ENCODE measurements at regions not wholly inside any gene's neighbourhood (a gene's known extent, or its start where the extent isn't known, plus 50 kb on each side); places are given as distances from the start of the nearest gene placed in this dataset.

DNA sequence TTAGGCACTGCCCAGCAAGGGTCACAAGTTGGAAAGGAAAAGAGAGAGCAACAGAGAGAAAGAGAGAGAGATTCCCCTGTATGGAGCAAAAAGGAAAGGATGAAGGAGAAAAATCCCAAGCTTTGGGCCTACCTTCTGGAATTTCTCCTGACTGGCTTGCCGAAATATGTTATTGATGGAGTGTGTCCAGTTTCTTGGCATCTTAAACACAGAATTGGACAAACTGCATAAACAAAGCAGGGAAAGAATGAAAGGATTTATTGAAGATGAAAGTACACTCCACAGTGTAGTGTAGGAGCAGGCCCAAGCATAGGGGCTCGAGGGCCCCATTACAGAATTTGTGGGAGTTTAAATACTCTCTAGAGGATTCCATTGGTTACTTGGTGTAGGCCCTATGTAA is 627.8 kb upstream of the CNTNAP2 start:
- TF ChIP-seq CTCF (IDR thresholded peaks at IDR 0.05) (no peak), POLR2A (IDR thresholded peaks at IDR 0.05) (no peak)

Data from right lobe of liver (tissue), 4 donors.